ENCODE measurements at regions not wholly inside any gene's neighbourhood (a gene's known extent, or its start where the extent isn't known, plus 50 kb on each side); places are given as distances from the start of the nearest gene placed in this dataset.

DNA sequence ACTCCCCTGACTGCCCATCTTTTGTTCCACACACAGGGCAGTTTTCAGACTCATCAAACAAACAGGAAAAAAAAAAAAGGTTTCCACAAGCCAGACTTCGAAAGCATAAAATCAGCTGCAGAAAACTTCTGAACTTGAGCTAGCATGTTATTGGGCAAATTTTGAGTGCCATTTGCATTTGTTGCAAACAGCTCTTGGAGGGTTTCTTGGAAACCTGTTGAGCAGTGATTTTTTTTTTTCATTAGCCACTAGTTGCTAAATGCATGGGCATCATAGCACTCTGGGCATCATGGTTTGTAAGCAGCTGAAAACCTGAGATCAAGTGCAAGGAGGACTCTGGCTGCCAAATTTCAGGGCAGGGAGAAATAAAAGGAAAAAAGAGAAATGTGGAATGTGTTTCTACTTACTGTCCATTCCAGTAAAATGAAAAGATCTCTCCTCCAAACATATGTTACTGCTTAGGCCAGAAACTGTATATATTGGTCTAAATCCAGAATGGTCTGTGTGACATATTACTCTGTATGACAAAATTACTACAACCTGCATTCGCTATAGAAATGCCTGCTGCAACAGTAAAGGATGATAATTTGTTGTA lies 85.2 kb upstream of the SMIM23 start:
- H3K4me3 ChIP-seq (ENCODE audit: low read depth in 2 of 2, low read length in 2 of 2) = no peak overlapping the region
- POLR2A ChIA-PET = no interaction called here

GRCh38 chr5:171701100-171701541 lies 84.5 kb upstream of the SMIM23 start:
- no peak overlapping the region for H3K27ac ChIP-seq (ENCODE audit: low read length)
- intact Hi-C loops (cut with micrococcal nuclease; ENCODE audit: unreplicated experiment) (no loop called here), in situ Hi-C loops (cut with HindIII; ENCODE audit: low pct_unique_long_range_greater_than_20kb, low sequenced_read_pairs) (no loop called here)
- no peak for ATAC-seq
- DNase-seq (ENCODE audit: low read depth, low spot score) = no peak
- no peaks in the 10 kb centered on the region for H3K36me3 ChIP-seq (ENCODE audit: control insufficient read depth, insufficient read depth, low read length)
- CTCF ChIA-PET = no interaction called here
- H3K27me3 ChIP-seq (ENCODE audit: control insufficient read depth, insufficient read depth, low read length) = peaks cover 10% of the 10 kb centered on the region
- POLR2A ChIA-PET = no interaction called here
- H3K9me3 ChIP-seq (ENCODE audit: control insufficient read depth, insufficient read depth, low read depth, low read length) = no peaks in the 10 kb centered on the region
- no peaks in the 10 kb centered on the region for H3K4me1 ChIP-seq (ENCODE audit: control insufficient read depth, insufficient read depth, low read length)
- no peak overlapping the region for H3K4me3 ChIP-seq (ENCODE audit: low read depth in 2 of 2, low read length in 2 of 2)
- BruUV-seq (replicated peaks) = no TSS peak
- no peak for TF ChIP-seq CTCF (IDR thresholded peaks at IDR 0.05)
- TF ChIP-seq SIN3A (IDR thresholded peaks at IDR 0.05; ENCODE audit: borderline replicate concordance, insufficient read depth, low read depth, low read length) = no peak
- no peak for TF ChIP-seq TCF7L2 (IDR thresholded peaks at IDR 0.05; ENCODE audit: low read depth, low read length)
- TF ChIP-seq, protein P1, sequence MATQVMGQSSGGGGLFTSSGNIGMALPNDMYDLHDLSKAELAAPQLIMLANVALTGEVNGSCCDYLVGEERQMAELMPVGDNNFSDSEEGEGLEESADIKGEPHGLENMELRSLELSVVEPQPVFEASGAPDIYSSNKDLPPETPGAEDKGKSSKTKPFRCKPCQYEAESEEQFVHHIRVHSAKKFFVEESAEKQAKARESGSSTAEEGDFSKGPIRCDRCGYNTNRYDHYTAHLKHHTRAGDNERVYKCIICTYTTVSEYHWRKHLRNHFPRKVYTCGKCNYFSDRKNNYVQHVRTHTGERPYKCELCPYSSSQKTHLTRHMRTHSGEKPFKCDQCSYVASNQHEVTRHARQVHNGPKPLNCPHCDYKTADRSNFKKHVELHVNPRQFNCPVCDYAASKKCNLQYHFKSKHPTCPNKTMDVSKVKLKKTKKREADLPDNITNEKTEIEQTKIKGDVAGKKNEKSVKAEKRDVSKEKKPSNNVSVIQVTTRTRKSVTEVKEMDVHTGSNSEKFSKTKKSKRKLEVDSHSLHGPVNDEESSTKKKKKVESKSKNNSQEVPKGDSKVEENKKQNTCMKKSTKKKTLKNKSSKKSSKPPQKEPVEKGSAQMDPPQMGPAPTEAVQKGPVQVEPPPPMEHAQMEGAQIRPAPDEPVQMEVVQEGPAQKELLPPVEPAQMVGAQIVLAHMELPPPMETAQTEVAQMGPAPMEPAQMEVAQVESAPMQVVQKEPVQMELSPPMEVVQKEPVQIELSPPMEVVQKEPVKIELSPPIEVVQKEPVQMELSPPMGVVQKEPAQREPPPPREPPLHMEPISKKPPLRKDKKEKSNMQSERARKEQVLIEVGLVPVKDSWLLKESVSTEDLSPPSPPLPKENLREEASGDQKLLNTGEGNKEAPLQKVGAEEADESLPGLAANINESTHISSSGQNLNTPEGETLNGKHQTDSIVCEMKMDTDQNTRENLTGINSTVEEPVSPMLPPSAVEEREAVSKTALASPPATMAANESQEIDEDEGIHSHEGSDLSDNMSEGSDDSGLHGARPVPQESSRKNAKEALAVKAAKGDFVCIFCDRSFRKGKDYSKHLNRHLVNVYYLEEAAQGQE (IDR thresholded peaks at IDR 0.05; ENCODE audit: insufficient read depth in 1 of 2, low read depth in 2 of 2, low read length in 1 of 2) = no peak
- no peak for TF ChIP-seq POLR2AphosphoS5 (IDR thresholded peaks at IDR 0.05; ENCODE audit: low read depth, low read length)

More for the DNA sequence above, 85.2 kb upstream of the SMIM23 start:
- CTCF ChIA-PET = no interaction called here
- TF ChIP-seq CTCF (IDR thresholded peaks at IDR 0.05) (no peak), POLR2AphosphoS5 (IDR thresholded peaks at IDR 0.05; ENCODE audit: low read depth, low read length) (no peak), TCF7L2 (IDR thresholded peaks at IDR 0.05; ENCODE audit: low read depth, low read length) (no peak)
- intact Hi-C loops (cut with micrococcal nuclease; ENCODE audit: unreplicated experiment) (no loop called here), in situ Hi-C loops (cut with HindIII; ENCODE audit: low pct_unique_long_range_greater_than_20kb, low sequenced_read_pairs) (no loop called here)
- no peaks in the 10 kb centered on the region for H3K4me1 ChIP-seq (ENCODE audit: control insufficient read depth, insufficient read depth, low read length)
- BruUV-seq (replicated peaks) = no TSS peak
- H3K36me3 ChIP-seq (ENCODE audit: control insufficient read depth, insufficient read depth, low read length) = no peaks in the 10 kb centered on the region
- H3K9me3 ChIP-seq (ENCODE audit: control insufficient read depth, insufficient read depth, low read depth, low read length) = no peaks in the 10 kb centered on the region
- H3K27me3 ChIP-seq (ENCODE audit: control insufficient read depth, insufficient read depth, low read length) = peaks cover 10% of the 10 kb centered on the region
- DNase-seq (ENCODE audit: low read depth, low spot score) = no peak
- ATAC-seq = no peak
- no peak overlapping the region for H3K27ac ChIP-seq (ENCODE audit: low read length)

Data from Panc1 (cell line).